ENCODE measurements at regions not wholly inside any gene's neighbourhood (a gene's known extent, or its start where the extent isn't known, plus 50 kb on each side); places are given as distances from the start of the nearest gene placed in this dataset.
"Not testable (repeated sequence)": the region's sequence is repeated elsewhere in the genome, so short reads cannot be mapped to it uniquely, and the experiment has no call there.

GRCh38 chr15:20089541-20089940 lies 452.1 kb downstream of the GOLGA6L6 start:
- H3K27me3 ChIP-seq (ENCODE audit: control insufficient read depth in 1 of 2, insufficient read depth in 2 of 2, low read length in 1 of 2); intact Hi-C loops (cut with DNase I); H3K4me3 ChIP-seq (ENCODE audit: low read length in 2 of 2); H3K36me3 ChIP-seq (ENCODE audit: control insufficient read depth in 1 of 2, insufficient read depth in 2 of 2, low read length in 1 of 2); H3K27ac ChIP-seq (ENCODE audit: low read depth in 1 of 2, low read length in 2 of 2); H3K4me1 ChIP-seq (ENCODE audit: control insufficient read depth in 1 of 2, insufficient read depth in 2 of 2, low read length in 2 of 2); ATAC-seq (ENCODE audit: low FRiP score); H3K9me3 ChIP-seq (ENCODE audit: control insufficient read depth, low read length): not testable (repeated sequence)
- peak in 1 of 2 donors; percentile 64 for DNase-seq
- WGBS, 2 donors, result 54 to 76% methylated on average over 2 of the region's 4 CpGs

- H3K9me3 ChIP-seq (ENCODE audit: control insufficient read depth, low read length); H3K4me3 ChIP-seq (ENCODE audit: low read length in 2 of 2); H3K27me3 ChIP-seq (ENCODE audit: control insufficient read depth in 1 of 2, insufficient read depth in 2 of 2, low read length in 1 of 2); H3K36me3 ChIP-seq (ENCODE audit: control insufficient read depth in 1 of 2, insufficient read depth in 2 of 2, low read length in 1 of 2); DNase-seq; ATAC-seq (ENCODE audit: low FRiP score); H3K4me1 ChIP-seq (ENCODE audit: control insufficient read depth in 1 of 2, insufficient read depth in 2 of 2, low read length in 2 of 2); intact Hi-C loops (cut with DNase I); H3K27ac ChIP-seq (ENCODE audit: low read depth in 1 of 2, low read length in 2 of 2): not testable (repeated sequence)
- no CpG with 5 or more reads among the region's 6 CpGs for WGBS, 2 donors
Measured at GRCh38 chr15:20084026-20084425, 457.6 kb downstream of the GOLGA6L6 start.

- intact Hi-C loops (cut with DNase I); H3K9me3 ChIP-seq (ENCODE audit: control insufficient read depth, low read length); H3K4me3 ChIP-seq (ENCODE audit: low read length in 2 of 2); ATAC-seq (ENCODE audit: low FRiP score); H3K27ac ChIP-seq (ENCODE audit: low read depth in 1 of 2, low read length in 2 of 2); H3K4me1 ChIP-seq (ENCODE audit: control insufficient read depth in 1 of 2, insufficient read depth in 2 of 2, low read length in 2 of 2); H3K27me3 ChIP-seq (ENCODE audit: control insufficient read depth in 1 of 2, insufficient read depth in 2 of 2, low read length in 1 of 2); H3K36me3 ChIP-seq (ENCODE audit: control insufficient read depth in 1 of 2, insufficient read depth in 2 of 2, low read length in 1 of 2): not testable (repeated sequence)
- WGBS, 2 donors, result 89 to 96% methylated on average over 16 to 22 of the region's 35 CpGs
- peak in 1 of 2 donors; percentile 18 for DNase-seq
Measured at GRCh38 chr15:20074082-20074481, 467.5 kb downstream of the GOLGA6L6 start.

- H3K36me3 ChIP-seq (ENCODE audit: control insufficient read depth in 1 of 2, insufficient read depth in 2 of 2, low read length in 1 of 2); H3K9me3 ChIP-seq (ENCODE audit: control insufficient read depth, low read length); H3K4me3 ChIP-seq (ENCODE audit: low read length in 2 of 2); ATAC-seq (ENCODE audit: low FRiP score); intact Hi-C loops (cut with DNase I); H3K27ac ChIP-seq (ENCODE audit: low read depth in 1 of 2, low read length in 2 of 2); H3K27me3 ChIP-seq (ENCODE audit: control insufficient read depth in 1 of 2, insufficient read depth in 2 of 2, low read length in 1 of 2); H3K4me1 ChIP-seq (ENCODE audit: control insufficient read depth in 1 of 2, insufficient read depth in 2 of 2, low read length in 2 of 2): not testable (repeated sequence)
- DNase-seq, result peak; percentile 18 to 55
- 70 to 74% methylated on average over 4 of the region's 5 CpGs for WGBS, 2 donors
Measured at GRCh38 chr15:20069043-20069442, 472.6 kb downstream of the GOLGA6L6 start.

GRCh38 chr15:20066173-20066572 lies 475.4 kb downstream of the GOLGA6L6 start:
- H3K27ac ChIP-seq (ENCODE audit: low read depth in 1 of 2, low read length in 2 of 2); H3K4me3 ChIP-seq (ENCODE audit: low read length in 2 of 2); DNase-seq; H3K9me3 ChIP-seq (ENCODE audit: control insufficient read depth, low read length); H3K4me1 ChIP-seq (ENCODE audit: control insufficient read depth in 1 of 2, insufficient read depth in 2 of 2, low read length in 2 of 2); H3K27me3 ChIP-seq (ENCODE audit: control insufficient read depth in 1 of 2, insufficient read depth in 2 of 2, low read length in 1 of 2); H3K36me3 ChIP-seq (ENCODE audit: control insufficient read depth in 1 of 2, insufficient read depth in 2 of 2, low read length in 1 of 2); ATAC-seq (ENCODE audit: low FRiP score); intact Hi-C loops (cut with DNase I): not testable (repeated sequence)
- 47% methylated on average over 2 of the region's 5 CpGs for WGBS, 2 donors

GRCh38 chr15:20065508-20065907 lies 476.1 kb downstream of the GOLGA6L6 start:
- ATAC-seq (ENCODE audit: low FRiP score); intact Hi-C loops (cut with DNase I); H3K27ac ChIP-seq (ENCODE audit: low read depth in 1 of 2, low read length in 2 of 2); H3K4me1 ChIP-seq (ENCODE audit: control insufficient read depth in 1 of 2, insufficient read depth in 2 of 2, low read length in 2 of 2); H3K36me3 ChIP-seq (ENCODE audit: control insufficient read depth in 1 of 2, insufficient read depth in 2 of 2, low read length in 1 of 2); H3K9me3 ChIP-seq (ENCODE audit: control insufficient read depth, low read length); DNase-seq; H3K27me3 ChIP-seq (ENCODE audit: control insufficient read depth in 1 of 2, insufficient read depth in 2 of 2, low read length in 1 of 2); H3K4me3 ChIP-seq (ENCODE audit: low read length in 2 of 2): not testable (repeated sequence)
- WGBS, 2 donors, result 75 to 86% methylated on average over 6 to 7 of the region's 10 CpGs

GRCh38 chr15:20063167-20063566 lies 478.4 kb downstream of the GOLGA6L6 start:
- WGBS, 2 donors, result 66 to 68% methylated on average over 7 of the region's 7 CpGs
- not testable (repeated sequence) for H3K36me3 ChIP-seq (ENCODE audit: control insufficient read depth in 1 of 2, insufficient read depth in 2 of 2, low read length in 1 of 2); DNase-seq

GRCh38 chr15:20060838-20061237 lies 480.8 kb downstream of the GOLGA6L6 start:
- WGBS, 2 donors, result 91 to 95% methylated on average over 5 to 6 of the region's 13 CpGs
- DNase-seq; H3K4me3 ChIP-seq (ENCODE audit: low read length in 2 of 2); ATAC-seq (ENCODE audit: low FRiP score); H3K36me3 ChIP-seq (ENCODE audit: control insufficient read depth in 1 of 2, insufficient read depth in 2 of 2, low read length in 1 of 2); H3K9me3 ChIP-seq (ENCODE audit: control insufficient read depth, low read length); H3K4me1 ChIP-seq (ENCODE audit: control insufficient read depth in 1 of 2, insufficient read depth in 2 of 2, low read length in 2 of 2); intact Hi-C loops (cut with DNase I); H3K27ac ChIP-seq (ENCODE audit: low read depth in 1 of 2, low read length in 2 of 2); H3K27me3 ChIP-seq (ENCODE audit: control insufficient read depth in 1 of 2, insufficient read depth in 2 of 2, low read length in 1 of 2): not testable (repeated sequence)

More at GRCh38 chr15:20063167-20063566, 478.4 kb downstream of the GOLGA6L6 start:
- H3K9me3 ChIP-seq (ENCODE audit: control insufficient read depth, low read length); intact Hi-C loops (cut with DNase I); H3K4me3 ChIP-seq (ENCODE audit: low read length in 2 of 2); H3K27ac ChIP-seq (ENCODE audit: low read depth in 1 of 2, low read length in 2 of 2); H3K27me3 ChIP-seq (ENCODE audit: control insufficient read depth in 1 of 2, insufficient read depth in 2 of 2, low read length in 1 of 2); ATAC-seq (ENCODE audit: low FRiP score); H3K4me1 ChIP-seq (ENCODE audit: control insufficient read depth in 1 of 2, insufficient read depth in 2 of 2, low read length in 2 of 2): not testable (repeated sequence)

- H3K36me3 ChIP-seq (ENCODE audit: control insufficient read depth in 1 of 2, insufficient read depth in 2 of 2, low read length in 1 of 2); intact Hi-C loops (cut with DNase I); H3K27me3 ChIP-seq (ENCODE audit: control insufficient read depth in 1 of 2, insufficient read depth in 2 of 2, low read length in 1 of 2); H3K4me1 ChIP-seq (ENCODE audit: control insufficient read depth in 1 of 2, insufficient read depth in 2 of 2, low read length in 2 of 2); H3K9me3 ChIP-seq (ENCODE audit: control insufficient read depth, low read length); H3K27ac ChIP-seq (ENCODE audit: low read depth in 1 of 2, low read length in 2 of 2); H3K4me3 ChIP-seq (ENCODE audit: low read length in 2 of 2); ATAC-seq (ENCODE audit: low FRiP score): not testable (repeated sequence)
- WGBS, 2 donors, result 67 to 71% methylated on average over 5 of the region's 5 CpGs
- DNase-seq, result peak in 1 of 2 donors; percentile 11
Measured at GRCh38 chr15:20056871-20057270, 484.7 kb downstream of the GOLGA6L6 start.

Data from aorta (tissue), 5 donors.